ENCODE measurements at regions not wholly inside any gene's neighbourhood (a gene's known extent, or its start where the extent isn't known, plus 50 kb on each side); places are given as distances from the start of the nearest gene placed in this dataset.
A peak's percentile ranks its signal among the peaks of the same experiment; 100 is the strongest.
"Not testable (repeated sequence)": the region's sequence is repeated elsewhere in the genome, so short reads cannot be mapped to it uniquely, and the experiment has no call there.

- no peak for DNase-seq
Measured at GRCh38 chr1:74943046-74943445, 191.1 kb upstream of the LHX8 start.

GRCh38 chr1:74946388-74946787 lies 187.8 kb upstream of the LHX8 start:
- DNase-seq = no peak

- not testable (repeated sequence) for DNase-seq
Measured at GRCh38 chr1:74949348-74949747, 184.8 kb upstream of the LHX8 start.

- not testable (repeated sequence) for DNase-seq
Measured at GRCh38 chr1:74951981-74952380, 182.2 kb upstream of the LHX8 start.

- DNase-seq = no peak
Measured at GRCh38 chr1:74952786-74953185, 181.4 kb upstream of the LHX8 start.

GRCh38 chr1:74953622-74954021 lies 180.6 kb upstream of the LHX8 start:
- DNase-seq = no peak

- DNase-seq = no peak
Measured at GRCh38 chr1:74963120-74963519, 171.1 kb upstream of the LHX8 start.

- peak; percentile 15 for DNase-seq
Measured at GRCh38 chr1:74964508-74965102, 169.6 kb upstream of the LHX8 start.

GRCh38 chr1:74969566-74970135 lies 164.5 kb upstream of the LHX8 start:
- DNase-seq = no peak

GRCh38 chr1:74971982-74972381 lies 162.2 kb upstream of the LHX8 start:
- DNase-seq = no peak

GRCh38 chr1:74976491-74976890 lies 157.7 kb upstream of the LHX8 start:
- no peak for DNase-seq

GRCh38 chr1:74992448-74992847 lies 141.7 kb upstream of the LHX8 start:
- not testable (repeated sequence) for DNase-seq

- DNase-seq = no peak
Measured at GRCh38 chr1:74995821-74996220, 138.4 kb upstream of the LHX8 start.

GRCh38 chr1:75010547-75010946 lies 123.6 kb upstream of the LHX8 start:
- DNase-seq = no peak

GRCh38 chr1:75014250-75014649 lies 119.9 kb upstream of the LHX8 start:
- no peak for DNase-seq

GRCh38 chr1:75023005-75023404 lies 111.2 kb upstream of the LHX8 start:
- no peak for DNase-seq

- DNase-seq = no peak
Measured at GRCh38 chr1:75034376-75034775, 99.8 kb upstream of the LHX8 start.

GRCh38 chr1:75035536-75035935 lies 98.7 kb upstream of the LHX8 start:
- DNase-seq = no peak

- DNase-seq = no peak
Measured at GRCh38 chr1:75053207-75053606, 81.0 kb upstream of the LHX8 start.

GRCh38 chr1:75058424-75058823 lies 75.8 kb upstream of the LHX8 start:
- no peak for DNase-seq

GRCh38 chr1:75062111-75062510 lies 72.1 kb upstream of the LHX8 start:
- DNase-seq = no peak

- DNase-seq = no peak
Measured at GRCh38 chr1:75067975-75068374, 66.2 kb upstream of the LHX8 start.

GRCh38 chr1:75074831-75075395 lies 59.3 kb upstream of the LHX8 start:
- no peak for DNase-seq
